Uterus (tissue), 2 donors: ENCODE measurements at regions not wholly inside any gene's neighbourhood (a gene's known extent, or its start where the extent isn't known, plus 50 kb on each side); places are given as distances from the start of the nearest gene placed in this dataset.

ENCODE experiments used
- CTCF ChIP-seq, 4 experiments: fragments of 200-600 bp in 2 of 4; fragments of 450-650 bp in 2 of 4; sonication (generic) in 2 of 4; IDR thresholded peaks; one replicate each; pipeline ENCODE4 v1.5.1; 2016 to 2019; ENCODE audit warnings: antibody characterized with exemption in 4 of 4, mild to moderate bottlenecking in 2 of 4, moderate library complexity in 1 of 4
- POLR2A ChIP-seq, 2 donors: fragments of 450-650 bp; IDR thresholded peaks; one replicate each; pipeline ENCODE4 v1.6.1; 2016; ENCODE audit warnings: antibody characterized with exemption in 2 of 2, mild to moderate bottlenecking in 1 of 2, moderate library complexity in 1 of 2

GRCh38 chr3:30297112-30297511, 309.3 kb upstream of the TGFBR2 start:
- TF ChIP-seq CTCF (IDR thresholded peaks at IDR 0.05) (no peak), POLR2A (IDR thresholded peaks at IDR 0.05) (no peak)
